Karpas-422 (cell line): ENCODE measurements at regions not wholly inside any gene's neighbourhood (a gene's known extent, or its start where the extent isn't known, plus 50 kb on each side); places are given as distances from the start of the nearest gene placed in this dataset.
"Not testable (repeated sequence)": the region's sequence is repeated elsewhere in the genome, so short reads cannot be mapped to it uniquely, and the experiment has no call there.

Experiments
- DNase-seq: peaks from one replicate; pipeline ENCODE4 v3.0.0-alpha.2; 2015
- H2AFZ ChIP-seq: fragments of 200-600 bp; sonication (generic); 2 replicates; pipeline ENCODE4 v1.6.1; 2014; ENCODE audit warnings: antibody characterized with exemption, low read length, mixed read lengths
- H3K27ac ChIP-seq: fragments of 200-600 bp; sonication (generic); 2 replicates; pipeline ENCODE4 v1.5.1; 2014; ENCODE audit warnings: mild to moderate bottlenecking, low read length, moderate library complexity
- H3K27me3 ChIP-seq: fragments of 200-600 bp; sonication (generic); 2 replicates; pipeline ENCODE4 v1.6.1; 2014; ENCODE audit warnings: low read length, mixed read lengths
- H3K36me3 ChIP-seq: fragments of 200-600 bp; sonication (generic); 2 replicates; pipeline ENCODE4 v1.6.1; 2014; ENCODE audit warnings: low read length, mixed read lengths; ENCODE audit not compliant: insufficient read depth
- H3K4me1 ChIP-seq: fragments of 200-600 bp; sonication (generic); 2 replicates; pipeline ENCODE4 v1.6.1; 2014; ENCODE audit warnings: mild to moderate bottlenecking, low read length, mixed read lengths
- H3K4me2 ChIP-seq: fragments of 200-600 bp; sonication (generic); 2 replicates; pipeline ENCODE4 v1.6.1; 2014; ENCODE audit warnings: low read length, low read depth, mild to moderate bottlenecking; ENCODE audit not compliant: poor library complexity, severe bottlenecking
- H3K4me3 ChIP-seq: fragments of 200-600 bp; sonication (generic); 2 replicates; pipeline ENCODE4 v1.5.1; 2014; ENCODE audit warnings: mild to moderate bottlenecking, antibody characterized with exemption, low read length, mixed read lengths
- H3K79me2 ChIP-seq: fragments of 200-600 bp; sonication (generic); 2 replicates; pipeline ENCODE4 v1.6.1; 2014; ENCODE audit warnings: mild to moderate bottlenecking, low read length, mixed read lengths
- H3K9ac ChIP-seq: fragments of 200-600 bp; sonication (generic); 2 replicates; pipeline ENCODE4 v1.6.0; 2014; ENCODE audit warnings: low read length
- H3K9me2 ChIP-seq: fragments of 200-600 bp; sonication (generic), shearing (Covaris generic); replicated peaks from 2 replicates; pipeline ENCODE4 v1.6.0; 2014; ENCODE audit warnings: mild to moderate bottlenecking, low read length, moderate library complexity; ENCODE audit not compliant: insufficient read depth
- H3K9me3 ChIP-seq: fragments of 300-700, 200-600 bp; sonication (generic); 2 replicates; pipeline ENCODE4 v1.6.1; 2014; ENCODE audit warnings: low read length, mixed read lengths
- H4K20me1 ChIP-seq: fragments of 200-600 bp; sonication (generic); 2 replicates; pipeline ENCODE4 v1.6.1; 2014; ENCODE audit warnings: mild to moderate bottlenecking, antibody characterized with exemption, low read length, low read depth; ENCODE audit not compliant: insufficient read depth

- Histone ChIP-seq H3K4me3 (no peak overlapping the region), H3K27ac (no peak overlapping the region), H3K9me2 (no peaks in the 10 kb centered on the region), H3K9ac (no peak overlapping the region), H3K79me2 (no peaks in the 10 kb centered on the region), H3K4me1 (no peaks in the 10 kb centered on the region), H3K9me3 (no peaks in the 10 kb centered on the region), H3K36me3 (no peaks in the 10 kb centered on the region), H3K4me2 (no peak overlapping the region), H2AFZ (no peak overlapping the region), H4K20me1 (no peaks in the 10 kb centered on the region), H3K27me3 (no peaks in the 10 kb centered on the region)
- DNase-seq, result no peak
Measured at GRCh38 chr9:75810063-75810462, 80.4 kb upstream of the PCSK5 start.

GRCh38 chr9:75811692-75812091, 78.8 kb upstream of the PCSK5 start:
- Histone ChIP-seq H3K9ac (no peak overlapping the region), H3K9me2 (no peaks in the 10 kb centered on the region), H3K9me3 (no peaks in the 10 kb centered on the region), H2AFZ (no peak overlapping the region), H4K20me1 (no peaks in the 10 kb centered on the region), H3K27me3 (no peaks in the 10 kb centered on the region), H3K79me2 (no peaks in the 10 kb centered on the region), H3K4me3 (no peak overlapping the region), H3K36me3 (no peaks in the 10 kb centered on the region), H3K27ac (no peak overlapping the region), H3K4me2 (no peak overlapping the region), H3K4me1 (no peaks in the 10 kb centered on the region)
- DNase-seq, result no peak

- no peak for DNase-seq
- Histone ChIP-seq H3K9me2 (no peaks in the 10 kb centered on the region), H3K4me1 (no peaks in the 10 kb centered on the region), H3K36me3 (no peaks in the 10 kb centered on the region), H3K27ac (no peak overlapping the region), H4K20me1 (no peaks in the 10 kb centered on the region), H3K4me2 (no peak overlapping the region), H3K79me2 (no peaks in the 10 kb centered on the region), H3K9ac (no peak overlapping the region), H3K27me3 (no peaks in the 10 kb centered on the region), H3K4me3 (no peak overlapping the region), H2AFZ (no peak overlapping the region), H3K9me3 (no peaks in the 10 kb centered on the region)
Measured at GRCh38 chr9:75812141-75812540, 78.3 kb upstream of the PCSK5 start.

- Histone ChIP-seq H3K36me3 (no peaks in the 10 kb centered on the region), H3K79me2 (no peaks in the 10 kb centered on the region), H3K4me3 (no peak overlapping the region), H3K9ac (no peak overlapping the region), H3K4me1 (no peaks in the 10 kb centered on the region), H3K27ac (no peak overlapping the region), H3K27me3 (no peaks in the 10 kb centered on the region), H4K20me1 (no peaks in the 10 kb centered on the region), H3K9me2 (no peaks in the 10 kb centered on the region), H3K4me2 (no peak overlapping the region), H2AFZ (no peak overlapping the region), H3K9me3 (no peaks in the 10 kb centered on the region)
- no peak for DNase-seq
Measured at GRCh38 chr9:75814667-75815066, 75.8 kb upstream of the PCSK5 start.

GRCh38 chr9:75820471-75821115, 69.9 kb upstream of the PCSK5 start:
- not testable (repeated sequence) for DNase-seq, H3K4me1 ChIP-seq, H3K27ac ChIP-seq, H4K20me1 ChIP-seq, H3K79me2 ChIP-seq, H3K27me3 ChIP-seq, H3K9me3 ChIP-seq, H3K4me2 ChIP-seq, H3K36me3 ChIP-seq, H3K4me3 ChIP-seq, H3K9me2 ChIP-seq, H3K9ac ChIP-seq, H2AFZ ChIP-seq

GRCh38 chr9:75823151-75823550, 67.3 kb upstream of the PCSK5 start:
- Histone ChIP-seq H3K36me3 (no peaks in the 10 kb centered on the region), H3K27ac (no peak overlapping the region), H3K27me3 (peaks cover 3% of the 10 kb centered on the region; the same call in 1 of the 2 replicates), H2AFZ (no peak overlapping the region), H3K4me3 (no peak overlapping the region), H3K9me3 (peaks cover 3% of the 10 kb centered on the region; the same call in 1 of the 2 replicates), H3K9ac (no peak overlapping the region), H4K20me1 (no peaks in the 10 kb centered on the region), H3K4me1 (no peaks in the 10 kb centered on the region), H3K9me2 (no peaks in the 10 kb centered on the region; the same call in 1 of the 2 replicates), H3K4me2 (no peak overlapping the region), H3K79me2 (no peaks in the 10 kb centered on the region)
- no peak for DNase-seq

- H3K4me2 ChIP-seq, result no peak overlapping the region
- no peaks in the 10 kb centered on the region for H3K36me3 ChIP-seq
- H3K27ac ChIP-seq, result no peak overlapping the region
- H4K20me1 ChIP-seq, result no peaks in the 10 kb centered on the region
- peaks cover 3% of the 10 kb centered on the region; the same call in 1 of the 2 replicates for H3K27me3 ChIP-seq
- no peak overlapping the region for H2AFZ ChIP-seq
- H3K9me3 ChIP-seq, result peaks cover 3% of the 10 kb centered on the region; the same call in 1 of the 2 replicates
- H3K4me3 ChIP-seq, result no peak overlapping the region
- no peak for DNase-seq
- no peak overlapping the region for H3K9ac ChIP-seq
- H3K9me2 ChIP-seq, result no peaks in the 10 kb centered on the region; the same call in 1 of the 2 replicates
- no peaks in the 10 kb centered on the region for H3K79me2 ChIP-seq
- no peaks in the 10 kb centered on the region for H3K4me1 ChIP-seq
Measured at GRCh38 chr9:75824816-75825568, 65.5 kb upstream of the PCSK5 start.

GRCh38 chr9:75826314-75826713, 64.2 kb upstream of the PCSK5 start:
- Histone ChIP-seq H3K79me2 (no peaks in the 10 kb centered on the region), H3K4me3 (no peak overlapping the region)

More at GRCh38 chr9:75826314-75826713, 64.2 kb upstream of the PCSK5 start:
- Histone ChIP-seq H3K9ac (no peak overlapping the region), H2AFZ (no peak overlapping the region), H3K9me3 (peaks cover 3% of the 10 kb centered on the region; the same call in 1 of the 2 replicates), H3K36me3 (no peaks in the 10 kb centered on the region), H3K4me1 (no peaks in the 10 kb centered on the region), H3K9me2 (no peaks in the 10 kb centered on the region; the same call in 1 of the 2 replicates), H3K27me3 (peaks cover 3% of the 10 kb centered on the region; the same call in 1 of the 2 replicates), H3K27ac (no peak overlapping the region), H3K4me2 (no peak overlapping the region), H4K20me1 (no peaks in the 10 kb centered on the region)
- DNase-seq, result peak; percentile 57
